ENCODE measurements at regions not wholly inside any gene's neighbourhood (a gene's known extent, or its start where the extent isn't known, plus 50 kb on each side); places are given as distances from the start of the nearest gene placed in this dataset.

- Histone ChIP-seq H3K9me3 (ENCODE audit: control insufficient read depth, low read length) (no peaks in the 10 kb centered on the region), H3K4me3 (ENCODE audit: low read length) (peak overlapping the region; percentile 83), H3K4me1 (ENCODE audit: control insufficient read depth, insufficient read depth, low read length) (no peaks in the 10 kb centered on the region), H3K9ac (ENCODE audit: extremely low read depth, low read length, poor library complexity, severe bottlenecking) (no peak overlapping the region), H3K36me3 (ENCODE audit: control insufficient read depth, insufficient read depth, low read length) (no peaks in the 10 kb centered on the region), H3K27me3 (ENCODE audit: control insufficient read depth, insufficient read depth, low read length, poor library complexity, severe bottlenecking) (peaks cover 57% of the 10 kb centered on the region), H3K27ac (ENCODE audit: low read depth, low read length) (no peak overlapping the region)
- no peak overlapping the region for H3K27ac Mint-ChIP-seq
- H3K4me3 Mint-ChIP-seq, result peak overlapping the region; percentile 69
- no peak for TF ChIP-seq CTCF (conservative IDR thresholded peaks at IDR 0.05)
- H3K27me3 Mint-ChIP-seq (ENCODE audit: insufficient read depth), result peaks cover 56% of the 10 kb centered on the region
- peaks cover under 1% of the 10 kb centered on the region for H3K9me3 Mint-ChIP-seq
- 1 to 2% methylated on average over 17 to 37 of the region's 38 CpGs for WGBS, 2 experiments (ENCODE audit: insufficient coverage in 1 of 2, insufficient read length in 1 of 2)
- peak; percentile 77 for DNase-seq
- H3K36me3 Mint-ChIP-seq (ENCODE audit: low read depth), result no peaks in the 10 kb centered on the region
- peaks cover 8% of the 10 kb centered on the region for H3K4me1 Mint-ChIP-seq
Observed at GRCh38 chr7:18087026-18087686, 59.5 kb upstream of the PRPS1L1 start.

GRCh38 chr7:18087687-18088078, 60.0 kb upstream of the PRPS1L1 start:
- H3K9ac ChIP-seq (ENCODE audit: extremely low read depth, low read length, poor library complexity, severe bottlenecking), result no peak overlapping the region
- no peaks in the 10 kb centered on the region for H3K4me1 ChIP-seq (ENCODE audit: control insufficient read depth, insufficient read depth, low read length)
- TF ChIP-seq CTCF (conservative IDR thresholded peaks at IDR 0.05), result no peak
- H3K27me3 Mint-ChIP-seq (ENCODE audit: insufficient read depth), result peaks cover 56% of the 10 kb centered on the region
- peaks cover 57% of the 10 kb centered on the region for H3K27me3 ChIP-seq (ENCODE audit: control insufficient read depth, insufficient read depth, low read length, poor library complexity, severe bottlenecking)
- H3K9me3 ChIP-seq (ENCODE audit: control insufficient read depth, low read length), result no peaks in the 10 kb centered on the region
- 3 to 8% methylated on average over 6 to 14 of the region's 14 CpGs for WGBS, 2 experiments (ENCODE audit: insufficient coverage in 1 of 2, insufficient read length in 1 of 2)
- peak overlapping the region; percentile 69 for H3K4me3 Mint-ChIP-seq
- H3K27ac ChIP-seq (ENCODE audit: low read depth, low read length), result no peak overlapping the region
- no peaks in the 10 kb centered on the region for H3K9me3 Mint-ChIP-seq
- H3K4me1 Mint-ChIP-seq, result peaks cover 8% of the 10 kb centered on the region
- no peaks in the 10 kb centered on the region for H3K36me3 ChIP-seq (ENCODE audit: control insufficient read depth, insufficient read depth, low read length)
- H3K36me3 Mint-ChIP-seq (ENCODE audit: low read depth), result no peaks in the 10 kb centered on the region
- DNase-seq, result peak; percentile 70
- peak overlapping the region; percentile 83 for H3K4me3 ChIP-seq (ENCODE audit: low read length)
- no peak overlapping the region for H3K27ac Mint-ChIP-seq

- no peak overlapping the region for H3K4me3 ChIP-seq (ENCODE audit: low read length)
- H3K36me3 ChIP-seq (ENCODE audit: control insufficient read depth, insufficient read depth, low read length), result no peaks in the 10 kb centered on the region
- Mint-ChIP-seq H3K4me3 (no peak overlapping the region), H3K36me3 (ENCODE audit: low read depth) (no peaks in the 10 kb centered on the region), H3K27me3 (ENCODE audit: insufficient read depth) (peaks cover 1% of the 10 kb centered on the region), H3K9me3 (no peaks in the 10 kb centered on the region), H3K4me1 (no peaks in the 10 kb centered on the region), H3K27ac (no peak overlapping the region)
- no peaks in the 10 kb centered on the region for H3K4me1 ChIP-seq (ENCODE audit: control insufficient read depth, insufficient read depth, low read length)
- H3K27me3 ChIP-seq (ENCODE audit: control insufficient read depth, insufficient read depth, low read length, poor library complexity, severe bottlenecking), result no peaks in the 10 kb centered on the region
- no peak overlapping the region for H3K9ac ChIP-seq (ENCODE audit: extremely low read depth, low read length, poor library complexity, severe bottlenecking)
- no peak for DNase-seq
- TF ChIP-seq CTCF (conservative IDR thresholded peaks at IDR 0.05), result no peak
- WGBS, 2 experiments (ENCODE audit: insufficient coverage in 1 of 2, insufficient read length in 1 of 2), result 73% methylated on average over 2 of the region's 2 CpGs; no CpG with 5 or more reads in 1 of the 2 experiments
- no peaks in the 10 kb centered on the region for H3K9me3 ChIP-seq (ENCODE audit: control insufficient read depth, low read length)
- H3K27ac ChIP-seq (ENCODE audit: low read depth, low read length), result no peak overlapping the region
Observed at GRCh38 chr7:18096087-18096486, 68.4 kb upstream of the PRPS1L1 start.

All from endodermal cell (in vitro differentiated cells).